Esophagus squamous epithelium (tissue), 5 donors: ENCODE measurements at regions not wholly inside any gene's neighbourhood (a gene's known extent, or its start where the extent isn't known, plus 50 kb on each side); places are given as distances from the start of the nearest gene placed in this dataset.

ENCODE experiments used
- DNase-seq: peaks from one replicate; lab custom pipeline; 2025; lab: John Stamatoyannopoulos, UW
- H3K27ac ChIP-seq, 4 donors: fragments of 200-600 bp; sonication (generic); one replicate each; pipeline ENCODE4 v1.5.1; 2016 to 2019; ENCODE audit warnings: mild to moderate bottlenecking in 1 of 4
- H3K27me3 ChIP-seq, 4 donors: fragments of 200-600 bp; sonication (generic); 1 replicate in 3 of 4; 2 replicates in 1 of 4; pipeline versions ENCODE4 v1.5.1 to v1.6.0; 2017 to 2021; ENCODE audit warnings: antibody characterized with exemption in 1 of 4
- H3K36me3 ChIP-seq, 3 donors: fragments of 200-600 bp; sonication (generic); one replicate each; pipeline ENCODE4 v1.5.1; 2016 to 2019
- H3K4me1 ChIP-seq, 3 donors: fragments of 200-600 bp; sonication (generic); one replicate each; pipeline ENCODE4 v1.5.1; 2017 to 2019
- H3K4me3 ChIP-seq, 4 donors: fragments of 200-600 bp; sonication (generic); 1 replicate in 3 of 4; 2 replicates in 1 of 4; pipeline ENCODE4 v1.5.1; 2016 to 2019; ENCODE audit warnings: mild to moderate bottlenecking in 2 of 4, moderate library complexity in 1 of 4
- H3K9me3 ChIP-seq, 3 donors: fragments of 200-600 bp; sonication (generic); one replicate each; pipeline ENCODE4 v1.5.1; 2016 to 2019
- CTCF ChIP-seq, 6 experiments: fragments of 450-650 bp in 4 of 6; fragments of 200-600 bp in 2 of 6; sonication (generic) in 2 of 6; IDR thresholded peaks; one replicate each; pipeline ENCODE4 v1.5.1; 2016 to 2019; ENCODE audit warnings: antibody characterized with exemption in 6 of 6, mild to moderate bottlenecking in 4 of 6, moderate library complexity in 4 of 6
- POLR2A ChIP-seq, 4 donors: fragments of 450-650 bp; IDR thresholded peaks; one replicate each; pipeline ENCODE4 v1.6.1; 2017; ENCODE audit warnings: antibody characterized with exemption in 4 of 4, mild to moderate bottlenecking in 4 of 4, moderate library complexity in 3 of 4
- WGBS, 2 donors: methylation state at CpG; one replicate each; pipeline ENCODE4 v1.1.5; 2018; 5-methylcytosine and 5-hydroxymethylcytosine counted together
- intact Hi-C: fragments of 100-400 bp; cut with DNase I; formaldehyde crosslinking; loops from one replicate; pipeline ENCODE4 v1.15.0; 2022
- donor health status: DM: yes; HTN: yes; CAD: no.

GRCh38 chr9:40928803-40929487 is 199.5 kb downstream of the FOXD4L6 start:
- H3K27ac ChIP-seq, result no peak overlapping the region
- 65 to 75% methylated on average over 15 of the region's 15 CpGs for WGBS, 2 donors
- DNase-seq, result no peak
- TF ChIP-seq CTCF (IDR thresholded peaks at IDR 0.05) (no peak), POLR2A (IDR thresholded peaks at IDR 0.05) (no peak)
- no peaks in the 10 kb centered on the region for H3K36me3 ChIP-seq
- H3K4me1 ChIP-seq, result no peaks in the 10 kb centered on the region
- H3K9me3 ChIP-seq, result peaks cover 0 to 83% (median 73%) of the 10 kb centered on the region in 3 donors
- no peaks in the 10 kb centered on the region for H3K27me3 ChIP-seq
- intact Hi-C loops, result no loop called here
- H3K4me3 ChIP-seq, result no peak overlapping the region

- 67% methylated on average over 11 of the region's 11 CpGs for WGBS, 2 donors
- Histone ChIP-seq H3K4me1 (no peaks in the 10 kb centered on the region), H3K27ac (no peak overlapping the region), H3K27me3 (no peaks in the 10 kb centered on the region), H3K4me3 (no peak overlapping the region), H3K9me3 (peaks cover 0 to 82% (median 73%) of the 10 kb centered on the region in 3 donors), H3K36me3 (no peaks in the 10 kb centered on the region)
- TF ChIP-seq POLR2A (IDR thresholded peaks at IDR 0.05) (no peak), CTCF (IDR thresholded peaks at IDR 0.05) (no peak)
- DNase-seq, result no peak
- intact Hi-C loops, result no loop called here
Observed at GRCh38 chr9:40927851-40928802, 200.4 kb downstream of the FOXD4L6 start.

GRCh38 chr9:40927260-40927631 is 201.2 kb downstream of the FOXD4L6 start:
- H3K27ac ChIP-seq, result no peak overlapping the region
- no peaks in the 10 kb centered on the region for H3K27me3 ChIP-seq
- H3K4me3 ChIP-seq, result no peak overlapping the region
- intact Hi-C loops, result no loop called here
- DNase-seq, result no peak
- H3K9me3 ChIP-seq, result peaks cover 0 to 91% (median 79%) of the 10 kb centered on the region in 3 donors
- H3K36me3 ChIP-seq, result no peaks in the 10 kb centered on the region
- H3K4me1 ChIP-seq, result no peaks in the 10 kb centered on the region
- WGBS, 2 donors, result 61 to 70% methylated on average over 4 of the region's 4 CpGs
- TF ChIP-seq POLR2A (IDR thresholded peaks at IDR 0.05), result no peak
- no peak for TF ChIP-seq CTCF (IDR thresholded peaks at IDR 0.05)

- peaks cover 0 to 97% (median 83%) of the 10 kb centered on the region in 3 donors for H3K9me3 ChIP-seq
Observed at GRCh38 chr9:40926404-40927259, 201.8 kb downstream of the FOXD4L6 start.

More at GRCh38 chr9:40926404-40927259, 201.8 kb downstream of the FOXD4L6 start:
- Histone ChIP-seq H3K4me3 (no peak overlapping the region), H3K36me3 (no peaks in the 10 kb centered on the region), H3K27me3 (no peaks in the 10 kb centered on the region), H3K4me1 (no peaks in the 10 kb centered on the region), H3K27ac (no peak overlapping the region)
- intact Hi-C loops, result no loop called here
- WGBS, 2 donors, result 59 to 60% methylated on average over 8 of the region's 8 CpGs
- DNase-seq, result no peak
- no peak for TF ChIP-seq CTCF (IDR thresholded peaks at IDR 0.05)
- no peak for TF ChIP-seq POLR2A (IDR thresholded peaks at IDR 0.05)
